ENCODE measurements at regions not wholly inside any gene's neighbourhood (a gene's known extent, or its start where the extent isn't known, plus 50 kb on each side); places are given as distances from the start of the nearest gene placed in this dataset.

GRCh38 chr3:194233150-194233549 is 97.2 kb downstream of the HES1 start:
- H3K4me3 ChIP-seq (ENCODE audit: low read depth in 1 of 2, low read length in 2 of 2), result no peak overlapping the region
- H3K9me3 ChIP-seq (ENCODE audit: control insufficient read depth in 1 of 2, low read length in 2 of 2), result no peaks in the 10 kb centered on the region
- H3K27ac ChIP-seq (ENCODE audit: low read depth, low read length), result no peak overlapping the region
- H3K4me1 ChIP-seq (ENCODE audit: control insufficient read depth in 1 of 2, insufficient read depth in 2 of 2, low read length in 2 of 2), result no peaks in the 10 kb centered on the region
- H3K36me3 ChIP-seq (ENCODE audit: control insufficient read depth in 1 of 2, insufficient read depth in 2 of 2, low read length in 2 of 2), result no peaks in the 10 kb centered on the region
- H3K27me3 ChIP-seq (ENCODE audit: control insufficient read depth in 1 of 2, insufficient read depth in 2 of 2, low read length in 2 of 2), result no peaks in the 10 kb centered on the region
- no peak overlapping the region for H3K9ac ChIP-seq (ENCODE audit: low read depth in 1 of 2, low read length in 2 of 2)

GRCh38 chr3:194235160-194235559 is 99.2 kb downstream of the HES1 start:
- Histone ChIP-seq H3K9me3 (ENCODE audit: control insufficient read depth in 1 of 2, low read length in 2 of 2) (no peaks in the 10 kb centered on the region), H3K4me1 (ENCODE audit: control insufficient read depth in 1 of 2, insufficient read depth in 2 of 2, low read length in 2 of 2) (no peaks in the 10 kb centered on the region), H3K9ac (ENCODE audit: low read depth in 1 of 2, low read length in 2 of 2) (no peak overlapping the region), H3K27ac (ENCODE audit: low read depth, low read length) (no peak overlapping the region), H3K27me3 (ENCODE audit: control insufficient read depth in 1 of 2, insufficient read depth in 2 of 2, low read length in 2 of 2) (no peaks in the 10 kb centered on the region), H3K4me3 (ENCODE audit: low read depth in 1 of 2, low read length in 2 of 2) (no peak overlapping the region), H3K36me3 (ENCODE audit: control insufficient read depth in 1 of 2, insufficient read depth in 2 of 2, low read length in 2 of 2) (no peaks in the 10 kb centered on the region)

GRCh38 chr3:194237110-194237509 is 101.2 kb downstream of the HES1 start:
- no peak overlapping the region for H3K4me3 ChIP-seq (ENCODE audit: low read depth in 1 of 2, low read length in 2 of 2)
- no peaks in the 10 kb centered on the region for H3K27me3 ChIP-seq (ENCODE audit: control insufficient read depth in 1 of 2, insufficient read depth in 2 of 2, low read length in 2 of 2)
- H3K36me3 ChIP-seq (ENCODE audit: control insufficient read depth in 1 of 2, insufficient read depth in 2 of 2, low read length in 2 of 2), result no peaks in the 10 kb centered on the region
- H3K27ac ChIP-seq (ENCODE audit: low read depth, low read length), result no peak overlapping the region
- no peak overlapping the region for H3K9ac ChIP-seq (ENCODE audit: low read depth in 1 of 2, low read length in 2 of 2)
- no peaks in the 10 kb centered on the region for H3K4me1 ChIP-seq (ENCODE audit: control insufficient read depth in 1 of 2, insufficient read depth in 2 of 2, low read length in 2 of 2)
- no peaks in the 10 kb centered on the region for H3K9me3 ChIP-seq (ENCODE audit: control insufficient read depth in 1 of 2, low read length in 2 of 2)

- H3K27ac ChIP-seq (ENCODE audit: low read depth, low read length), result no peak overlapping the region
- no peaks in the 10 kb centered on the region for H3K36me3 ChIP-seq (ENCODE audit: control insufficient read depth in 1 of 2, insufficient read depth in 2 of 2, low read length in 2 of 2)
- no peaks in the 10 kb centered on the region for H3K27me3 ChIP-seq (ENCODE audit: control insufficient read depth in 1 of 2, insufficient read depth in 2 of 2, low read length in 2 of 2)
- no peak overlapping the region for H3K4me3 ChIP-seq (ENCODE audit: low read depth in 1 of 2, low read length in 2 of 2)
- H3K9ac ChIP-seq (ENCODE audit: low read depth in 1 of 2, low read length in 2 of 2), result no peak overlapping the region
- peaks cover 0 to 7% of the 10 kb centered on the region in 2 donors for H3K4me1 ChIP-seq (ENCODE audit: control insufficient read depth in 1 of 2, insufficient read depth in 2 of 2, low read length in 2 of 2)
- H3K9me3 ChIP-seq (ENCODE audit: control insufficient read depth in 1 of 2, low read length in 2 of 2), result no peaks in the 10 kb centered on the region
Observed at GRCh38 chr3:194240766-194241165, 104.8 kb downstream of the HES1 start.

- H3K4me3 ChIP-seq (ENCODE audit: low read depth in 1 of 2, low read length in 2 of 2), result no peak overlapping the region
- H3K9ac ChIP-seq (ENCODE audit: low read depth in 1 of 2, low read length in 2 of 2), result no peak overlapping the region
- H3K4me1 ChIP-seq (ENCODE audit: control insufficient read depth in 1 of 2, insufficient read depth in 2 of 2, low read length in 2 of 2), result peaks cover 0 to 7% of the 10 kb centered on the region in 2 donors
- H3K9me3 ChIP-seq (ENCODE audit: control insufficient read depth in 1 of 2, low read length in 2 of 2), result no peaks in the 10 kb centered on the region
- H3K27me3 ChIP-seq (ENCODE audit: control insufficient read depth in 1 of 2, insufficient read depth in 2 of 2, low read length in 2 of 2), result no peaks in the 10 kb centered on the region
- H3K27ac ChIP-seq (ENCODE audit: low read depth, low read length), result no peak overlapping the region
- H3K36me3 ChIP-seq (ENCODE audit: control insufficient read depth in 1 of 2, insufficient read depth in 2 of 2, low read length in 2 of 2), result no peaks in the 10 kb centered on the region
Observed at GRCh38 chr3:194243172-194243837, 107.4 kb downstream of the HES1 start.

GRCh38 chr3:194244167-194244566 is 107.0 kb downstream of the CPN2 start:
- Histone ChIP-seq H3K9me3 (ENCODE audit: control insufficient read depth in 1 of 2, low read length in 2 of 2) (no peaks in the 10 kb centered on the region), H3K9ac (ENCODE audit: low read depth in 1 of 2, low read length in 2 of 2) (no peak overlapping the region), H3K27ac (ENCODE audit: low read depth, low read length) (no peak overlapping the region)

GRCh38 chr3:194245474-194245873 is 105.7 kb downstream of the CPN2 start:
- no peak overlapping the region for H3K9ac ChIP-seq (ENCODE audit: low read depth in 1 of 2, low read length in 2 of 2)
- no peaks in the 10 kb centered on the region for H3K27me3 ChIP-seq (ENCODE audit: control insufficient read depth in 1 of 2, insufficient read depth in 2 of 2, low read length in 2 of 2)
- H3K27ac ChIP-seq (ENCODE audit: low read depth, low read length), result no peak overlapping the region
- H3K4me1 ChIP-seq (ENCODE audit: control insufficient read depth in 1 of 2, insufficient read depth in 2 of 2, low read length in 2 of 2), result peaks cover 12 to 15% of the 10 kb centered on the region in 2 donors
- H3K36me3 ChIP-seq (ENCODE audit: control insufficient read depth in 1 of 2, insufficient read depth in 2 of 2, low read length in 2 of 2), result no peaks in the 10 kb centered on the region
- H3K9me3 ChIP-seq (ENCODE audit: control insufficient read depth in 1 of 2, low read length in 2 of 2), result no peaks in the 10 kb centered on the region
- H3K4me3 ChIP-seq (ENCODE audit: low read depth in 1 of 2, low read length in 2 of 2), result no peak overlapping the region

More at GRCh38 chr3:194244167-194244566, 107.0 kb downstream of the CPN2 start:
- no peaks in the 10 kb centered on the region for H3K27me3 ChIP-seq (ENCODE audit: control insufficient read depth in 1 of 2, insufficient read depth in 2 of 2, low read length in 2 of 2)
- no peaks in the 10 kb centered on the region for H3K36me3 ChIP-seq (ENCODE audit: control insufficient read depth in 1 of 2, insufficient read depth in 2 of 2, low read length in 2 of 2)
- peaks cover 0 to 7% of the 10 kb centered on the region in 2 donors for H3K4me1 ChIP-seq (ENCODE audit: control insufficient read depth in 1 of 2, insufficient read depth in 2 of 2, low read length in 2 of 2)
- H3K4me3 ChIP-seq (ENCODE audit: low read depth in 1 of 2, low read length in 2 of 2), result no peak overlapping the region

GRCh38 chr3:194245975-194246561 is 105.1 kb downstream of the CPN2 start:
- Histone ChIP-seq H3K27me3 (ENCODE audit: control insufficient read depth in 1 of 2, insufficient read depth in 2 of 2, low read length in 2 of 2) (no peaks in the 10 kb centered on the region), H3K36me3 (ENCODE audit: control insufficient read depth in 1 of 2, insufficient read depth in 2 of 2, low read length in 2 of 2) (no peaks in the 10 kb centered on the region), H3K9ac (ENCODE audit: low read depth in 1 of 2, low read length in 2 of 2) (no peak overlapping the region), H3K9me3 (ENCODE audit: control insufficient read depth in 1 of 2, low read length in 2 of 2) (no peaks in the 10 kb centered on the region), H3K4me3 (ENCODE audit: low read depth in 1 of 2, low read length in 2 of 2) (no peak overlapping the region), H3K27ac (ENCODE audit: low read depth, low read length) (no peak overlapping the region), H3K4me1 (ENCODE audit: control insufficient read depth in 1 of 2, insufficient read depth in 2 of 2, low read length in 2 of 2) (peaks cover 18 to 21% of the 10 kb centered on the region in 2 donors)

- Histone ChIP-seq H3K4me3 (ENCODE audit: low read depth in 1 of 2, low read length in 2 of 2) (no peak overlapping the region), H3K4me1 (ENCODE audit: control insufficient read depth in 1 of 2, insufficient read depth in 2 of 2, low read length in 2 of 2) (peaks cover 23% of the 10 kb centered on the region in 2 donors), H3K9ac (ENCODE audit: low read depth in 1 of 2, low read length in 2 of 2) (no peak overlapping the region), H3K27ac (ENCODE audit: low read depth, low read length) (no peak overlapping the region), H3K27me3 (ENCODE audit: control insufficient read depth in 1 of 2, insufficient read depth in 2 of 2, low read length in 2 of 2) (no peaks in the 10 kb centered on the region), H3K36me3 (ENCODE audit: control insufficient read depth in 1 of 2, insufficient read depth in 2 of 2, low read length in 2 of 2) (no peaks in the 10 kb centered on the region), H3K9me3 (ENCODE audit: control insufficient read depth in 1 of 2, low read length in 2 of 2) (no peaks in the 10 kb centered on the region)
Observed at GRCh38 chr3:194246709-194247349, 104.3 kb downstream of the CPN2 start.

GRCh38 chr3:194247350-194247740 is 103.8 kb downstream of the CPN2 start:
- Histone ChIP-seq H3K9me3 (ENCODE audit: control insufficient read depth in 1 of 2, low read length in 2 of 2) (no peaks in the 10 kb centered on the region), H3K27ac (ENCODE audit: low read depth, low read length) (no peak overlapping the region), H3K4me1 (ENCODE audit: control insufficient read depth in 1 of 2, insufficient read depth in 2 of 2, low read length in 2 of 2) (peaks cover 23% of the 10 kb centered on the region in 2 donors), H3K9ac (ENCODE audit: low read depth in 1 of 2, low read length in 2 of 2) (no peak overlapping the region), H3K36me3 (ENCODE audit: control insufficient read depth in 1 of 2, insufficient read depth in 2 of 2, low read length in 2 of 2) (no peaks in the 10 kb centered on the region), H3K27me3 (ENCODE audit: control insufficient read depth in 1 of 2, insufficient read depth in 2 of 2, low read length in 2 of 2) (no peaks in the 10 kb centered on the region), H3K4me3 (ENCODE audit: low read depth in 1 of 2, low read length in 2 of 2) (no peak overlapping the region)
